Astrocyte of the cerebellum (primary cell): ENCODE measurements at regions not wholly inside any gene's neighbourhood (a gene's known extent, or its start where the extent isn't known, plus 50 kb on each side); places are given as distances from the start of the nearest gene placed in this dataset.
"Not testable (repeated sequence)": the region's sequence is repeated elsewhere in the genome, so short reads cannot be mapped to it uniquely, and the experiment has no call there.

Source experiments
- DNase-seq: peaks from one replicate; pipeline ENCODE4 v3.0.0-alpha.2; 2011; ENCODE audit warnings: low read depth
- H3K4me3 ChIP-seq: 2 replicates; pipeline ENCODE4 v1.5.1; 2011; ENCODE audit warnings: mild to moderate bottlenecking, low read depth, low read length, moderate library complexity
- CTCF ChIP-seq: IDR thresholded peaks from 2 replicates; pipeline ENCODE4 v1.5.1; 2012; ENCODE audit warnings: low read length, low read depth, moderate library complexity, mild to moderate bottlenecking; ENCODE audit errors: missing control alignments
- in situ Hi-C: cut with HindIII; loops from 2 replicates; pipeline ENCODE4 v1.10.0; 2017; ENCODE audit warnings: low sequenced_read_pairs

GRCh38 chrX:92260102-92260501 is 480.9 kb downstream of the PCDH11X start:
- in situ Hi-C loops, result no loop called here
- no peak for TF ChIP-seq CTCF
- no peak for DNase-seq

GRCh38 chrX:92270936-92271855 is 492.0 kb downstream of the PCDH11X start:
- in situ Hi-C loops, result no loop called here
- TF ChIP-seq CTCF, result no peak
- no peak overlapping the region for H3K4me3 ChIP-seq
- DNase-seq, result no peak

More at GRCh38 chrX:92260102-92260501, 480.9 kb downstream of the PCDH11X start:
- H3K4me3 ChIP-seq, result no peak overlapping the region

- H3K4me3 ChIP-seq, in situ Hi-C loops, DNase-seq: not testable (repeated sequence)
These were observed 499.4 kb downstream of the PCDH11X start for GRCh38 chrX:92278556-92278955.

GRCh38 chrX:92280347-92280746 is 501.2 kb downstream of the PCDH11X start:
- H3K4me3 ChIP-seq, DNase-seq, in situ Hi-C loops: not testable (repeated sequence)

- TF ChIP-seq CTCF, result no peak
- no peak overlapping the region for H3K4me3 ChIP-seq
- in situ Hi-C loops, result no loop called here
- DNase-seq, result no peak
These were observed 504.1 kb downstream of the PCDH11X start for GRCh38 chrX:92283308-92283707.

- H3K4me3 ChIP-seq, DNase-seq, in situ Hi-C loops: not testable (repeated sequence)
These were observed 518.9 kb downstream of the PCDH11X start for GRCh38 chrX:92298067-92298466.

GRCh38 chrX:92333194-92333593 is 554.0 kb downstream of the PCDH11X start:
- H3K4me3 ChIP-seq, DNase-seq, in situ Hi-C loops: not testable (repeated sequence)

GRCh38 chrX:92351065-92351464 is 571.9 kb downstream of the PCDH11X start:
- in situ Hi-C loops, H3K4me3 ChIP-seq, DNase-seq: not testable (repeated sequence)

- no peak overlapping the region for H3K4me3 ChIP-seq
- no peak for TF ChIP-seq CTCF
- in situ Hi-C loops, result no loop called here
- DNase-seq, result no peak
These were observed 572.3 kb downstream of the PCDH11X start for GRCh38 chrX:92351511-92351910.
